ENCODE measurements at regions not wholly inside any gene's neighbourhood (a gene's known extent, or its start where the extent isn't known, plus 50 kb on each side); places are given as distances from the start of the nearest gene placed in this dataset.

- no peak for TF ChIP-seq BHLHE40 (IDR thresholded peaks at IDR 0.05; ENCODE audit: low read depth, low read length)
- TF ChIP-seq CTCF (conservative IDR thresholded peaks at IDR 0.05; ENCODE audit: low read depth, low read length): no peak
Observed at GRCh38 chr13:26498656-26499601, 58.6 kb upstream of the WASF3 start.

All from IMR-90 (cell line).